ENCODE measurements at regions not wholly inside any gene's neighbourhood (a gene's known extent, or its start where the extent isn't known, plus 50 kb on each side); places are given as distances from the start of the nearest gene placed in this dataset.

DNA sequence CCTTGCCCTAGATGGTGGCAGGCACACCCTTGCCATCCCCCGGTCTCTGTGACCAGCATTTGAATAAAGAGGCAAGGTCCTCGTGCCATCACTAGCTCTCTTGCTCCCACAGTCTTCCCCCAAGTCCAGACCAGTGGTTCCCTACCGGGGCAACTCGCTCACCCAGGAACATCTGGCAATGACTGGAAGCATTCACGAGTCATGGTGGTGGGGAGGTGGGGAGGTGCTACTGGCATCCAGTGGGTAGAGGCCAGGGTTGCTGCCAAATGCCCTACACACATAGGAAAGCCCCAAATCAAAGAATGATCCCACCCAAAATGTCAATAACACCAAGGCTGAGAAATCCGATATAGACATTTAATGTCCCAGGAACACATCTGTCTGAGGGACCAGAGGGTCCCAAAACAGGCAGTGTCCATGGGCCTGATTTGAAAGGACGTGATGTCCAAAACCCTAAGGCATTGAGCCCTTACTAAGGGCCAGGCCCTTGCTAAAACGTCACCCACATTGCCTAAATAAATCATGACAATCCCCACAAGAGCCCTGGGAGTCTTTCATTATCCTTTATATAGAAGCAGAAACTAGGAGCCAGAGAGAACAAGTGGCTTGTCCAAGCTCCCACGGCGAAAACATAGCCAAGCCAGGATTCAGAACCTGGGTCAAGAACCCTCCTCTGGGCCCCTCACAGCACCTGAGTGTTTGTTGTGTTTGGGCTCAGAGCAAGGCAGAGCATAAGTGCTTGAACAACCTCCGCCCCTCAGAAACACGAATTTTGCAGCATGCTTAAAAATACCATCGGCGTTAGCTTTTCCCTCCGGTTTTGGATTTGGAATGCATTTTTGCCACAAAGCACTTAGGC, 119.3 kb upstream of the WWC1 start:
- TF ChIP-seq POLR2AphosphoS5 (IDR thresholded peaks at IDR 0.05) (no peak), POLR2A (IDR thresholded peaks at IDR 0.05) (no peak)
- TF ChIP-seq, protein P1, sequence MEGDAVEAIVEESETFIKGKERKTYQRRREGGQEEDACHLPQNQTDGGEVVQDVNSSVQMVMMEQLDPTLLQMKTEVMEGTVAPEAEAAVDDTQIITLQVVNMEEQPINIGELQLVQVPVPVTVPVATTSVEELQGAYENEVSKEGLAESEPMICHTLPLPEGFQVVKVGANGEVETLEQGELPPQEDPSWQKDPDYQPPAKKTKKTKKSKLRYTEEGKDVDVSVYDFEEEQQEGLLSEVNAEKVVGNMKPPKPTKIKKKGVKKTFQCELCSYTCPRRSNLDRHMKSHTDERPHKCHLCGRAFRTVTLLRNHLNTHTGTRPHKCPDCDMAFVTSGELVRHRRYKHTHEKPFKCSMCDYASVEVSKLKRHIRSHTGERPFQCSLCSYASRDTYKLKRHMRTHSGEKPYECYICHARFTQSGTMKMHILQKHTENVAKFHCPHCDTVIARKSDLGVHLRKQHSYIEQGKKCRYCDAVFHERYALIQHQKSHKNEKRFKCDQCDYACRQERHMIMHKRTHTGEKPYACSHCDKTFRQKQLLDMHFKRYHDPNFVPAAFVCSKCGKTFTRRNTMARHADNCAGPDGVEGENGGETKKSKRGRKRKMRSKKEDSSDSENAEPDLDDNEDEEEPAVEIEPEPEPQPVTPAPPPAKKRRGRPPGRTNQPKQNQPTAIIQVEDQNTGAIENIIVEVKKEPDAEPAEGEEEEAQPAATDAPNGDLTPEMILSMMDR (IDR thresholded peaks at IDR 0.05 in 8 of 11, conservative IDR thresholded peaks at IDR 0.05 in 3 of 11) = no peak
- no peaks in the 10 kb centered on the region for H3K36me3 ChIP-seq
- no peak overlapping the region for H3K27ac ChIP-seq
- H3K27me3 ChIP-seq (replicated peaks in 1 of 7) = peaks cover 0 to 6% (median 0%) of the 10 kb centered on the region in 7 donors
- H3K9me3 ChIP-seq = no peaks in the 10 kb centered on the region
- intact Hi-C loops (cut with DNase I; ENCODE audit: low total_unique reads) = no loop called here
- H3K4me1 ChIP-seq = no peaks in the 10 kb centered on the region
- H3K4me3 ChIP-seq = no peak overlapping the region
- 70 to 84% (median 77%) methylated on average over 15 of the region's 15 CpGs for WGBS, 5 donors
- DNase-seq = no peak

DNA sequence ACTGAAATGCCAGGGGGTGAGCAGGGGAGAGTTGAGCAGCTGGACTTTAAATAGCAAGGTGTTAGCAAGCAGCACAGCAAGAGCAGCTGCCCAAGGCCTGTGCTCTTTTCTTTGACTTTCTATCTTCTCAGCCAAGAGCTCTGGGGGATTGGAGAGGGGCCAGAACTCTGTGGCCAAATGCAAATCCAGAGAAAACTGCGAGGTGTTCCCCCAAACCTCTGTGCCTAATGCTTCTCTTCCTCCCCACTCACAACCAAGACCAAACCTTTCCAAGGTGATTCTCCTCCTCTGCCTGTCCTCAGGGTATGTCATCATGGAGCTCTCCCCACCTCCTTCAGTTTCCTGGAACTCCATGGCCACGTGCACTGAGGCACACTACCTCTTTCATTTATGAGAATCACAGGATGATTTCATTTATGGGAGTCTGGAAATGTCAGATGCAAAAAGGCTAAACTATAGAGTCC, 118.7 kb upstream of the WWC1 start:
- Histone ChIP-seq H3K9me3 (no peaks in the 10 kb centered on the region), H3K36me3 (no peaks in the 10 kb centered on the region), H3K27ac (no peak overlapping the region), H3K4me1 (no peaks in the 10 kb centered on the region), H3K4me3 (no peak overlapping the region), H3K27me3 (replicated peaks in 1 of 7) (peaks cover 0 to 6% (median 0%) of the 10 kb centered on the region in 7 donors)
- WGBS, 5 donors = 39 to 55% (median 42%) methylated on average over 2 of the region's 2 CpGs
- no peak for TF ChIP-seq POLR2AphosphoS5 (IDR thresholded peaks at IDR 0.05)
- TF ChIP-seq POLR2A (IDR thresholded peaks at IDR 0.05) = no peak
- TF ChIP-seq, protein P1 (IDR thresholded peaks at IDR 0.05 in 8 of 11, conservative IDR thresholded peaks at IDR 0.05 in 3 of 11) = no peak
- intact Hi-C loops (cut with DNase I; ENCODE audit: low total_unique reads) = no loop called here
- DNase-seq = no peak

DNA sequence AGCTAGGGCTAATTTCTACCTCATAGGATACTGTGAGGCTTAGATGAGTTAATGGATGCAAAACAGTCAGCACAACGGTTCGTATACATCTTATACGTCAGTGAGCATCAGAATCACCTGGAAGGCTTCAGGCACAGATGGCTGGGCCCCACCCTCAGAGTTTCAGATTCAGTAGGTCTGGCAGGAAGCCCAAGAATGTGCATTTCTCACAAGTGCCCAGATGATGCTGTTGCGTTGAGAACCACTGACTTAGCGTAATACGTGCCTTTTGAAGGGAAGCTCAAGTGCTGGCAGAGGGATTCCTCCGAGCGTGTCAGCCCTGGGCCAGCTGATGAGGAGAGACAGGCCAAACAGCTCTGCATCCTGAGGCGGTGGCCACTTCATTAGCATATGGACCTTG, 117.1 kb upstream of the WWC1 start:
- Histone ChIP-seq H3K4me1 (no peaks in the 10 kb centered on the region), H3K27me3 (replicated peaks in 1 of 7) (peaks cover 0 to 4% (median 0%) of the 10 kb centered on the region in 7 donors), H3K4me3 (no peak overlapping the region), H3K36me3 (no peaks in the 10 kb centered on the region), H3K27ac (no peak overlapping the region), H3K9me3 (no peaks in the 10 kb centered on the region)
- intact Hi-C loops (cut with DNase I; ENCODE audit: low total_unique reads) = no loop called here
- 76 to 80% (median 78%) methylated on average over 5 to 9 of the region's 9 CpGs for WGBS, 5 donors
- TF ChIP-seq, protein P1 (IDR thresholded peaks at IDR 0.05 in 8 of 11, conservative IDR thresholded peaks at IDR 0.05 in 3 of 11) = no peak
- TF ChIP-seq POLR2A (IDR thresholded peaks at IDR 0.05) (no peak), POLR2AphosphoS5 (IDR thresholded peaks at IDR 0.05) (no peak)
- DNase-seq = no peak

DNA sequence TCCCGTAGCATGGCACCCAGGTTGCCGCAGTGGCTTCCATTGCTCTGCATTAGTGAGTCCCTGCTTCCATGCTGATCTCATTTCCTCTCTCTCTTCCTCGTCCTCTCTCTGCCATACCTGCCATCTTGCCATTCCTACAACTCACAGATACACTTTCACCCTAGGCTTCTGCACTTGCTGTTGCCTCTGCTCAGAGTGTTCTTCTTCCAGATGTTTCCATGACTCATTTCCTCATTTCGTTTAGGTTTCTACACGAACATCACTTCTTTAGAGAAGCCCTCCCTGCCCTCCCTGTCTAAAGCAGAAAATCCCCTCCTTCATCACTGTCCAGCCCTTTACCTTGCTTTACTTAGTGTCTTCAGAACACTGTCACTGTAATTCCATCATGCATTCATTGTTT, 115.2 kb upstream of the WWC1 start:
- Histone ChIP-seq H3K36me3 (no peaks in the 10 kb centered on the region), H3K9me3 (no peaks in the 10 kb centered on the region), H3K27me3 (replicated peaks in 1 of 7) (no peaks in the 10 kb centered on the region), H3K4me3 (no peak overlapping the region), H3K4me1 (no peaks in the 10 kb centered on the region), H3K27ac (no peak overlapping the region)
- intact Hi-C loops (cut with DNase I; ENCODE audit: low total_unique reads) = no loop called here
- no peak for DNase-seq
- 43 to 49% (median 49%) methylated on average over 5 of the region's 5 CpGs for WGBS, 5 donors
- TF ChIP-seq, protein P1 (IDR thresholded peaks at IDR 0.05 in 8 of 11, conservative IDR thresholded peaks at IDR 0.05 in 3 of 11) = no peak
- TF ChIP-seq POLR2AphosphoS5 (IDR thresholded peaks at IDR 0.05) (no peak), POLR2A (IDR thresholded peaks at IDR 0.05) (no peak)
